Esophagus squamous epithelium (tissue), 4 donors: ENCODE measurements at regions not wholly inside any gene's neighbourhood (a gene's known extent, or its start where the extent isn't known, plus 50 kb on each side); places are given as distances from the start of the nearest gene placed in this dataset.

Experiments used
- POLR2A ChIP-seq, 4 donors: fragments of 450-650 bp; IDR thresholded peaks; one replicate each; pipeline ENCODE4 v1.6.1; 2017; ENCODE audit warnings: antibody characterized with exemption in 4 of 4, mild to moderate bottlenecking in 4 of 4, moderate library complexity in 3 of 4
- TF ChIP-seq, protein P1 (sequence below), 6 experiments: fragments of 450-650 bp in 4 of 6; fragments of 200-600 bp in 2 of 6; sonication (generic) in 2 of 6; IDR thresholded peaks; one replicate each; pipeline ENCODE4 v1.5.1; 2016 to 2019; ENCODE audit warnings: antibody characterized with exemption in 6 of 6, mild to moderate bottlenecking in 4 of 6, moderate library complexity in 4 of 6

DNA sequence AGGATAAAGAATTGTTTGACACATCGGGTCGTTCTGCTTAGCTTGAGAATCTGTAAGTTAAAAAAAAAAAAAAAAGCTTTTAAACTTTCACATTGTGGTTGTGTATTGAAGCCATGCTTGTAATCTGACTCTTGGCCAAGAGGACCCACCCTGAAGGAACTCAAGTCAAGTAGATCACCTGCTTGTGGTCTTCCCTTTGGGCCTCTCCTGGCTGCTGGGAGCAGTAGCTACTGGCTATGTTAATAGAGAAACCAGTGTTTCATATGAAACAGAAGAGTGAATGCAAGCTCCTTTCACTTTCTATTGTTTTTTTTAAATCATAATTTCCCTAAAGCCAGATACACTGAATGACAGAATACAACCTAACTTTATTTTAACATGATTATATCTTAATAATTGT lies 402.4 kb upstream of the NDST4 start:
- TF ChIP-seq, protein P1, sequence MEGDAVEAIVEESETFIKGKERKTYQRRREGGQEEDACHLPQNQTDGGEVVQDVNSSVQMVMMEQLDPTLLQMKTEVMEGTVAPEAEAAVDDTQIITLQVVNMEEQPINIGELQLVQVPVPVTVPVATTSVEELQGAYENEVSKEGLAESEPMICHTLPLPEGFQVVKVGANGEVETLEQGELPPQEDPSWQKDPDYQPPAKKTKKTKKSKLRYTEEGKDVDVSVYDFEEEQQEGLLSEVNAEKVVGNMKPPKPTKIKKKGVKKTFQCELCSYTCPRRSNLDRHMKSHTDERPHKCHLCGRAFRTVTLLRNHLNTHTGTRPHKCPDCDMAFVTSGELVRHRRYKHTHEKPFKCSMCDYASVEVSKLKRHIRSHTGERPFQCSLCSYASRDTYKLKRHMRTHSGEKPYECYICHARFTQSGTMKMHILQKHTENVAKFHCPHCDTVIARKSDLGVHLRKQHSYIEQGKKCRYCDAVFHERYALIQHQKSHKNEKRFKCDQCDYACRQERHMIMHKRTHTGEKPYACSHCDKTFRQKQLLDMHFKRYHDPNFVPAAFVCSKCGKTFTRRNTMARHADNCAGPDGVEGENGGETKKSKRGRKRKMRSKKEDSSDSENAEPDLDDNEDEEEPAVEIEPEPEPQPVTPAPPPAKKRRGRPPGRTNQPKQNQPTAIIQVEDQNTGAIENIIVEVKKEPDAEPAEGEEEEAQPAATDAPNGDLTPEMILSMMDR (IDR thresholded peaks at IDR 0.05): no peak
- TF ChIP-seq POLR2A (IDR thresholded peaks at IDR 0.05): no peak
